RWPE1 (cell line): ENCODE measurements at regions not wholly inside any gene's neighbourhood (a gene's known extent, or its start where the extent isn't known, plus 50 kb on each side); places are given as distances from the start of the nearest gene placed in this dataset.

Experiments used
- CTCF ChIA-PET: fragments of 350-600 bp; sonication (Branson Sonifier 250); formaldehyde crosslinking; extraction: SDS; loops from one replicate; lab custom pipeline; 2021; lab: Yijun Ruan, JAX
- POLR2A ChIA-PET: fragments of 400-600 bp; formaldehyde crosslinking; extraction: SDS; loops from one replicate; lab custom pipeline; 2020; ENCODE audit warnings: antibody characterized with exemption; ENCODE audit not compliant: low non-redundant PET; lab: Yijun Ruan, JAX
- DNase-seq: peaks from one replicate; pipeline ENCODE4 v3.0.0; 2012; ENCODE audit warnings: low spot score
- H3K27ac ChIP-seq: fragments of 450-650 bp; 2 replicates; pipeline ENCODE4 v1.5.1; 2017
- TF ChIP-seq, protein P1 (sequence below): fragments of 450-650 bp; conservative IDR thresholded peaks from 2 replicates; pipeline ENCODE4 v1.5.1; 2017; ENCODE audit warnings: low read depth, mild to moderate bottlenecking

DNA sequence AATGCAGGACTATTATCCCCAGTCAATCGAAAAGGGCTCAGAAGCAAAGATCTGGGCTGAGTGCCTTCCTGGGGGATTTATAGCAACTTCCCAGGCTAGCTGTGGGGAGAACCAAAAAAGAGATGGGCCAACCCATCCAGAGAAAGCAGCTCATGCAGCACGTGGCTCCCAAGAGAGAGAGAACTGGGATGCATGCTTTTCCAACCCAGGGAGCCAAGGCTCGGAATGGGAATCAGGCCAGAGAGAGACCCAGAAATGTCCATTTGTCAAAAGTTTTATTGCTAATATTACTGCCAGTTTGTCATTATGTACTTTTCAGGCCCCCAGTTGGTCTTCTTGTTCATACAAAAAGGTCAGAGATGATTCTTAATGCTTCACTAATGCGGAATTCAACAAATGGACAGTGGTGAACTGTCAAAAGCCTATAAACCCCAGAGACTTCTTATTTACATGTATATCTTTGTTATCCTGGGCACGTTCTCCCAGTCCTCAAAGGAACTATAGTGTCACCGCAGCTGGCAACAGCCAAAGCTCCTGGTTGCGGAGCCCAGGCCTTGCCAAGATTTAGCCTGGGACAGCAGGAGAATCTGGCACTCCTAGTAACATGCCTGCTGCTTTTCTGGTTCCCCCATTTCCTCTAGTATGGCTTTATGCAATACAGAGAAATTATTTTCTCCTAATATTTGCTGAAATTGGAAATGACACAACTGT, 139.1 kb upstream of the POU3F2 start:
- DNase-seq = no peak
- CTCF ChIA-PET = no interaction called here
- TF ChIP-seq, protein P1, sequence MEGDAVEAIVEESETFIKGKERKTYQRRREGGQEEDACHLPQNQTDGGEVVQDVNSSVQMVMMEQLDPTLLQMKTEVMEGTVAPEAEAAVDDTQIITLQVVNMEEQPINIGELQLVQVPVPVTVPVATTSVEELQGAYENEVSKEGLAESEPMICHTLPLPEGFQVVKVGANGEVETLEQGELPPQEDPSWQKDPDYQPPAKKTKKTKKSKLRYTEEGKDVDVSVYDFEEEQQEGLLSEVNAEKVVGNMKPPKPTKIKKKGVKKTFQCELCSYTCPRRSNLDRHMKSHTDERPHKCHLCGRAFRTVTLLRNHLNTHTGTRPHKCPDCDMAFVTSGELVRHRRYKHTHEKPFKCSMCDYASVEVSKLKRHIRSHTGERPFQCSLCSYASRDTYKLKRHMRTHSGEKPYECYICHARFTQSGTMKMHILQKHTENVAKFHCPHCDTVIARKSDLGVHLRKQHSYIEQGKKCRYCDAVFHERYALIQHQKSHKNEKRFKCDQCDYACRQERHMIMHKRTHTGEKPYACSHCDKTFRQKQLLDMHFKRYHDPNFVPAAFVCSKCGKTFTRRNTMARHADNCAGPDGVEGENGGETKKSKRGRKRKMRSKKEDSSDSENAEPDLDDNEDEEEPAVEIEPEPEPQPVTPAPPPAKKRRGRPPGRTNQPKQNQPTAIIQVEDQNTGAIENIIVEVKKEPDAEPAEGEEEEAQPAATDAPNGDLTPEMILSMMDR = no peak
- POLR2A ChIA-PET = no interaction called here
- H3K27ac ChIP-seq = no peak overlapping the region

DNA sequence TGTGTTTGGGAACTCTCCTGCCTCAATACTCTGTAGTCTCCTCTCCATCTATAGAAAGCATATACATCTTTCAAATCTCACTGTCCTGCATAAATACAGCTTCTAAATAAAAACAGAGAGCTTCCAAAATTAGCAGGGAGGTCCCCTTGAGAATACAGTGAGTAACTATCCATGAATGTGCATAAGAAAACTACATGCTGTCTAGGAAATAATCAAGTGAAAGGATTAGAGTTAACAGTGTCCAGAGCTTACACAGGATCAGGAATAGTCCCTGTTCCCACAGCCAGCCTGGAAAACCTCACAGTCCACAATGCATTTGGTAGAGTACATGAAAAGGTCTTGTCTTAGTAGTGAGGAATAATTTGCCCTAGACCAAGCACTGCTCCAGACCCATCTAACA, 123.0 kb upstream of the POU3F2 start:
- no peak overlapping the region for H3K27ac ChIP-seq
- no peak for DNase-seq
- POLR2A ChIA-PET = no interaction called here
- CTCF ChIA-PET = no interaction called here
- TF ChIP-seq, protein P1 = no peak

DNA sequence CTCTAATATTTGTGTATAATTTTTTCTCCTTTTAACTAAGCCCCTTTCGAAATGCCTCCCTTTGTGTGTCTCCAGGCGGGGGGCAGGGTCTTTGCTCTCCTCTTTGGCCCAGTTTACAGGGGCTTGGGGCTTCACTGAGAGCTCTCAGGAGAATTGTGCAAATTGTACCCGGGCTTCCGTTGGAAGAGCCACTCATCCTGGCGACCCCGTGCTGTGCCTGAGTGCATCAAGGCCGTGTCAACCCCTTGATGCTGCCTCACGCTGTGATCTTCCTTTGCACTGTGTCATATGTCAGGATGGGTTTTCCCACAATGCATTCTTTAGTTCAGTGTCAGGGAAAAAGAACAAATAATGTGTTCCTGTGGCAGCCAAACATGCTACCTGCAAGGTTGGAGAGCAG, 118.0 kb upstream of the POU3F2 start:
- no peak overlapping the region for H3K27ac ChIP-seq
- ChIA-PET CTCF (no interaction called here), POLR2A (no interaction called here)
- no peak for DNase-seq
- TF ChIP-seq, protein P1 = no peak

DNA sequence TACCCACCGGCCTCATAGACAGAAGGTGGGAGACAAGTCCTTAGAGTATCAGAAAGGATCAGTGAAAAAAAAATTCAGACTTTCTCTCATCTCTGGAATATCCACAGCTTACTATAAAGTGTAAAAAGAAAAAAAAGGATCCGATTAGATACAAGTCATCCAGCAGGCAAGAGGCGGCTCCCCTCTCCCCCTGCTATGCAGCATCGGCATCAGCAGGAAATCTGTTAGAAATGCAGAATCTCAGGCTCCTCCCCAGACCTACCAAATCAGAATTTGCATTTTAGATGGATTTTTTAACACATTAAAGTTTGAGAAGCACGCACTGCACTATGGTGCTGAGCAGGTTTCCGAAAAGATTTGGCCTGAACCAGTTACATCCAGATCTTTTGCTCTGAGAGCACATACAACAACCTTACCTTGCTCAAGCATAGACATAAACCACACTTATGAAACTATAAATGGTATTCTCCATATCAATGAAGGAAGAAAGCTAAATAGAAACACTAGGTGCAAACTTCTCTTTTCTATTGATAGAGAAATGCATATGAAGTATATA, 117.0 kb upstream of the POU3F2 start:
- no peak overlapping the region for H3K27ac ChIP-seq
- TF ChIP-seq, protein P1 = no peak
- ChIA-PET POLR2A (no interaction called here), CTCF (interaction anchor here (0.6 kb wide), 1 partner anchor 983 kb away, joined by 3 read pairs; no protein-coding TSS in a partner anchor)
- no peak for DNase-seq

DNA sequence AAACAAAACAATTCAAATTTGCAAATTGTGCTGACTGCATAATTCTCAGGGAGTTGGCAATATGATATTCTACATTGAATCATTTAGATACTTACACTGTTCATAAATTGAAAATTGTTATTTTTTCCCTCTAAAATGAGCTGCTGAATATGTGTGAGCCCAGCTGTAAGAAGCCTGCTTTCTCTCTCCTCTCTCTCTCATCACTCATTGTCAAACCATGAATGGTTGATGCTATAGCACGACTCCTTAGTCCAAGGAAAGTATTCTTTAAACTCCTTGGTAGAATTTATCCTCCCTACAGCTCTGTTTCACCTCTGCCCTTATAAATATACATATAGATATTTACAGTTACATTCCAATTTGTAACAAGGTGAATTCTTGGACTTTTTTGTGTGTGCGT, 116.4 kb upstream of the POU3F2 start:
- TF ChIP-seq, protein P1 = no peak
- CTCF ChIA-PET = no interaction called here
- no peak overlapping the region for H3K27ac ChIP-seq
- DNase-seq = no peak
- POLR2A ChIA-PET = no interaction called here

DNA sequence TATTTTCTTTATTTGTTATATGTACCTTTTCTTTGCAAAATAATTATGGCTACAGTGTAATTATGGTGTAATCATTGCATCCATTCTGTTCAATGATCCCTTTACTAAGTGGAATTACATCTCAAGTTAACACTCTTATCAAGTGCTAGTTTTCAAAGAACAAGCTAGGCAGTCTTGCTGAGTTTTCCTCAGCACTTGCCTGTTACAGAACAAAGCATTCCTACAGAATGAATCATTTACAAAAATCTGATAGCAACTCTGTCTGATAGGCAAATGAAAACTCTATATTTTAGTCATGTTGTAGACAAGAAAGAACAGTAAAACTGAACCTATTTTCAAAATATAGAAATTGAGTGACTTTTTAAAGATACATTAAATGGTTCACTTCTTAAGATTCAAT, 109.8 kb upstream of the POU3F2 start:
- ChIA-PET POLR2A (no interaction called here), CTCF (no interaction called here)
- TF ChIP-seq, protein P1 = no peak
- no peak overlapping the region for H3K27ac ChIP-seq
- DNase-seq = no peak
